Heart left ventricle (tissue), 13 donors: ENCODE measurements at regions not wholly inside any gene's neighbourhood (a gene's known extent, or its start where the extent isn't known, plus 50 kb on each side); places are given as distances from the start of the nearest gene placed in this dataset.

Source experiments
- CTCF ChIP-seq, 12 donors: fragments of 200-600 bp; sonication (generic) in 4 of 12; IDR thresholded peaks; one replicate each; pipeline versions ENCODE4 v1.5.0 to v1.8.0; 2018 to 2022; ENCODE audit warnings: antibody characterized with exemption in 12 of 12, mild to moderate bottlenecking in 5 of 12
- POLR2A ChIP-seq, 2 donors: fragments of 450-650 bp; IDR thresholded peaks; one replicate each; pipeline ENCODE4 v1.6.1; 2017; ENCODE audit warnings: antibody characterized with exemption in 2 of 2, mild to moderate bottlenecking in 2 of 2, moderate library complexity in 2 of 2
- donor health status: ischemic (EF 13 %, LVEDD 7.1; RV severe dilation, severe dysfunction).
- donor health status: DM: no; HTN: yes; CAD: no.
- donor health status: DM: no; HTN: no; CAD: no.
- donor health status: ischemic (EF 25% LVEDD 6.9; RV normal size, moderate dysfunction).
- donor health status: ischemic (EF 25% LVEDD 5.7; RV mildly dilated, moderate dysfunction).
- donor health status: ischemic (EF 35%, LVEDD 5.7; RV mildly dilated, moderate dysfunction).
- donor health status: nonischemic (EF 11% LVEDD 7.7; RV severe dilation, severe dysfunction).
- donor health status: DM: yes; HTN: yes; CAD: no.
- donor health status: PGD.
- donor health status: ischemic (EF 29% LVEDD 5.4; RV normal size, mild dysfunction).
- donor health status: nonischemic (EF 23%, LVEDD 6.1; RV moderate dilation, normal function).

- TF ChIP-seq CTCF (IDR thresholded peaks at IDR 0.05) = no peak
- TF ChIP-seq POLR2A (IDR thresholded peaks at IDR 0.05) = no peak
These were observed 206.7 kb upstream of the APCDD1 start for GRCh38 chr18:10247742-10248082.
